NT2/D1 (cell line): ENCODE measurements at regions not wholly inside any gene's neighbourhood (a gene's known extent, or its start where the extent isn't known, plus 50 kb on each side); places are given as distances from the start of the nearest gene placed in this dataset.
A peak's percentile ranks its signal among the peaks of the same experiment; 100 is the strongest.

Source experiments
- DNase-seq: peaks from one replicate; pipeline ENCODE4 v3.0.0-alpha.2; 2011; ENCODE audit warnings: low read depth, low spot score
- H3K27me3 ChIP-seq: 2 replicates; pipeline ENCODE4 v1.6.0; 2011; ENCODE audit warnings: mild to moderate bottlenecking; ENCODE audit not compliant: insufficient read length, insufficient read depth
- H3K36me3 ChIP-seq: 2 replicates; pipeline ENCODE4 v1.6.1; 2011; ENCODE audit warnings: mild to moderate bottlenecking, low read length, mixed read lengths; ENCODE audit not compliant: insufficient read depth, insufficient read length
- H3K4me1 ChIP-seq: 2 replicates; pipeline ENCODE4 v1.5.1; 2011; ENCODE audit not compliant: insufficient read depth, insufficient read length
- H3K4me3 ChIP-seq: 2 replicates; pipeline ENCODE4 v1.5.1; 2011; ENCODE audit warnings: low read depth; ENCODE audit not compliant: insufficient read length
- H3K9ac ChIP-seq: 2 replicates; pipeline ENCODE4 v1.6.0; 2011; ENCODE audit warnings: low read depth; ENCODE audit not compliant: insufficient read length
- H3K9me3 ChIP-seq: 2 replicates; pipeline ENCODE4 v1.5.1; 2011; ENCODE audit warnings: mild to moderate bottlenecking, low read length; ENCODE audit not compliant: insufficient read depth
- SUZ12 ChIP-seq: IDR thresholded peaks from 2 replicates; pipeline ENCODE4 v1.6.1; 2011; ENCODE audit not compliant: insufficient read length, insufficient read depth; ENCODE audit errors: extremely low read depth
- YY1 ChIP-seq: IDR thresholded peaks from 2 replicates; pipeline ENCODE4 v1.6.1; 2011; ENCODE audit not compliant: insufficient read length, insufficient read depth
- ZNF274 ChIP-seq: IDR thresholded peaks from 2 replicates; pipeline ENCODE4 v1.6.1; 2011; ENCODE audit warnings: mild to moderate bottlenecking, low read depth, low read length

DNA sequence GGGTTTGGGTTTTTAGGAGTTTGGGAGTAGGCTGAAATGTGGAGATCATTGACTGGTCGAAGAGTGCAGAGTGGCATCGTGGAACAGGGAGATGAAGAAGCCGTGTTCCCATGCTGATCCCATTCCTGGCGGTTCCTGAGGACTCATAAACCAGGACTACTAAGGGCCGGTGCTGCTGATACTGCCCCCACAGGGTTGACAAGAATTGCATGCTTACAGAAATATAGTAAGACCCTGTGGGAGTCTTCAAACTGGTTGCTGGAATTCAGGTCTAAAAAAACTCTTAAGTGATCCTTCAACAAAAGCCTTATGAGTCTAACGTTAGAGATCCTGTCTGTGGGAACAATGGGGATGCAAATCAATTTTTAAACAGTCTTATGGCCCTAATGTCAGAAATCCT lies 64.0 kb upstream of the ARHGAP5 start:
- H3K27me3 ChIP-seq, result no peaks in the 10 kb centered on the region
- H3K4me3 ChIP-seq, result no peak overlapping the region
- no peaks in the 10 kb centered on the region for H3K9me3 ChIP-seq
- no peak overlapping the region for H3K9ac ChIP-seq
- peak; percentile 23 for DNase-seq
- no peaks in the 10 kb centered on the region for H3K36me3 ChIP-seq
- no peaks in the 10 kb centered on the region for H3K4me1 ChIP-seq
- no peak for TF ChIP-seq ZNF274
- no peak for TF ChIP-seq SUZ12

- H3K9me3 ChIP-seq, result no peaks in the 10 kb centered on the region
- no peaks in the 10 kb centered on the region for H3K4me1 ChIP-seq
- H3K4me3 ChIP-seq, result no peak overlapping the region
- TF ChIP-seq ZNF274 (no peak), YY1 (no peak), SUZ12 (no peak)
- H3K36me3 ChIP-seq, result no peaks in the 10 kb centered on the region
- no peak overlapping the region for H3K9ac ChIP-seq
- no peak for DNase-seq
- no peaks in the 10 kb centered on the region for H3K27me3 ChIP-seq
Measured at GRCh38 chr14:32014057-32014456, 63.0 kb upstream of the ARHGAP5 start.

DNA sequence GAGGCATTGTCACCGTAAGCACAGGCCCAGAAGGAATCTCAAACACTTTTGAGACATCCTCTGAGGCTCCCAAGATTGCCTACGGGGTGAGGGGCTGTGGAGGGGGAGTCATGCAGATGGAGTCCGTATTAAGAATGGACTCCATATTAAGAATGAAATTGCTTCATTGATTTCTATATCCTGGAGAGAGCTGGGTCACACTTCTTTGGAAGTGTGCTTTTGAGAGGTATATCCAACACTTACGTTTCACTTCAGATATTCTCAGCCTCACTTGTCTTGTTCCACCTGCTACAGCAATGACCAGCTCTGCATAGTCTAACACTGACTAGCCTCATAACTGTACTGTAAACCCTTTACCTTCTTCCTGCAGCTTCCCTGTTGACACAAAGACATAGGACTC lies 62.6 kb upstream of the ARHGAP5 start:
- TF ChIP-seq SUZ12 (no peak), YY1 (no peak), ZNF274 (no peak)
- no peak for DNase-seq
- no peaks in the 10 kb centered on the region for H3K27me3 ChIP-seq
- H3K4me1 ChIP-seq, result no peaks in the 10 kb centered on the region
- H3K36me3 ChIP-seq, result no peaks in the 10 kb centered on the region
- H3K9me3 ChIP-seq, result no peaks in the 10 kb centered on the region
- no peak overlapping the region for H3K4me3 ChIP-seq
- no peak overlapping the region for H3K9ac ChIP-seq

DNA sequence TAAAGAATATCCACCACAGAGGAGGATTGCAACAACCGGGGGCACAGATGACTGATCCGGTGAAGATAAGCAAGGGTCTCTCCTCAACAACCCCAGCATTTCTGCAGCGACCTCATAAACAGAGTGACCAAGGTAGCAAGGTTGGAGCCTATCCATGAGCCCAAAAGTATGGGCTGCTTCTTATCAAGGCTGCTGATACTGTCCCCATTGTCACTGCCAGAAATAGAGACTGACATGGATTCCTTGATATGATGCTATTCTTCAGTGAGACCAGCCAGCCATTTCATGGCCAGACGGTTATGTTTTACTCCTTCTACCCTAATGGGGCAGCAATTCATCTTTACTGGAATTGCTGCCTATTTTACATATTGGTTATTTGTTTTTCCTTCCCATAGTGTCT lies 61.9 kb upstream of the ARHGAP5 start:
- H3K27me3 ChIP-seq, result no peaks in the 10 kb centered on the region
- no peaks in the 10 kb centered on the region for H3K36me3 ChIP-seq
- no peak for TF ChIP-seq ZNF274
- TF ChIP-seq YY1, result no peak
- no peak for TF ChIP-seq SUZ12
- H3K4me1 ChIP-seq, result no peaks in the 10 kb centered on the region
- H3K9ac ChIP-seq, result no peak overlapping the region
- H3K4me3 ChIP-seq, result no peak overlapping the region
- H3K9me3 ChIP-seq, result peaks cover under 1% of the 10 kb centered on the region; the same call in 1 of the 2 replicates
- DNase-seq, result no peak

DNA sequence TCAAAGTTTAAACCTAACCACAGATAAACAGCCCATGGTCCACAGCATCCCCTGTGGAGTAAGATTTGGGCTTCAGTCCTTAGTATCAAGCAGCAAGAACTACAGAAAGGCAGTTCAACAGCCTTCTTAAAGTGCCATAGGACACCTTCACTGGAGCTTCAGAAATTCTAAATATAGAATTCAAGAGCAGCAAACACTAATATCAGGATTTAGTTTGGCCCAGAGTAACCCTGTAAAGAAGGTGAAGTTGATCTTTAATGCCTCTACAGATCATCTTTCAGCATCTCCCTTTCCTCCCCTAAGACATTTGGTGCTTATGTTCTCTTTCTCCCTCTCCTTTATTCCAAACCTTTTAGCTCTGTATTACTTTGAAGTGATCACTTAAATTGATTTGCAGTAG lies 59.5 kb upstream of the ARHGAP5 start:
- Histone ChIP-seq H3K4me1 (no peaks in the 10 kb centered on the region), H3K36me3 (no peaks in the 10 kb centered on the region), H3K27me3 (no peaks in the 10 kb centered on the region), H3K9me3 (peaks cover 8% of the 10 kb centered on the region; the same call in 1 of the 2 replicates), H3K4me3 (no peak overlapping the region), H3K9ac (no peak overlapping the region)
- no peak for DNase-seq
- TF ChIP-seq SUZ12, result no peak
- TF ChIP-seq YY1, result no peak
- no peak for TF ChIP-seq ZNF274

DNA sequence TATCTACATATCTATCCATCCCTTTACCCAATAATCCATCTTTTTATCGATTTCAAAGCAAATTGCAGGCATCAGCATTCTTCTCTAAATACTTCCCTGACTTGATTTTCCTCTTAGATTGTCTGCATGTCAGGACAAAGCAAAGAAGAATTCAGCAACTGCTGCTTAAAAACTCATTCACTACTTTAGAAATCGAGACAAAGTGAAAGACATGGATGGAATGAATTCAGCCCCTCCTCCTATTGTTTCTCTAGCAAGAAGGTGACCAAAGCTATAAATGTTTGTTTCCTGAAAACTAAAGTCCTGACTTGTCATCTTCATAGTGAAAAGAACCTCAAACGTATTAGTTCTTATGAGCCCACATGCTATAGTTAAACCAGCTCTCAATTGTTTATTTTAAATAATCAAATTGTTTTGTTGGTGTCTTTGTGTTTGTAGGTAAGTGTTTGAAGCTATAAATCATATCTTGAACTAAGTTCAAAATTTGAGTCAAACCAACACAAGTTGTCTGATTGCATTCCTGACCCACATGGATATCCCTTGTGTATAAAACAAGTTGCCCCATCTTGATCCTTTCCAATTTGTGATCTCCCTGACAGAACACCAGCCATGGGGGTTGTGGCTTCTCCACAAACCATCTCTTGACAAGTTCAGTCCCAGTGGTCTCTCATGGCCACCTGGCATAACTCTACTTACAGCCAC lies 58.6 kb upstream of the ARHGAP5 start:
- Histone ChIP-seq H3K36me3 (no peaks in the 10 kb centered on the region), H3K9me3 (peaks cover 8% of the 10 kb centered on the region; the same call in 1 of the 2 replicates), H3K4me3 (no peak overlapping the region), H3K27me3 (no peaks in the 10 kb centered on the region), H3K9ac (no peak overlapping the region), H3K4me1 (no peaks in the 10 kb centered on the region)
- no peak for DNase-seq
- no peak for TF ChIP-seq SUZ12
- no peak for TF ChIP-seq ZNF274
- TF ChIP-seq YY1, result no peak

DNA sequence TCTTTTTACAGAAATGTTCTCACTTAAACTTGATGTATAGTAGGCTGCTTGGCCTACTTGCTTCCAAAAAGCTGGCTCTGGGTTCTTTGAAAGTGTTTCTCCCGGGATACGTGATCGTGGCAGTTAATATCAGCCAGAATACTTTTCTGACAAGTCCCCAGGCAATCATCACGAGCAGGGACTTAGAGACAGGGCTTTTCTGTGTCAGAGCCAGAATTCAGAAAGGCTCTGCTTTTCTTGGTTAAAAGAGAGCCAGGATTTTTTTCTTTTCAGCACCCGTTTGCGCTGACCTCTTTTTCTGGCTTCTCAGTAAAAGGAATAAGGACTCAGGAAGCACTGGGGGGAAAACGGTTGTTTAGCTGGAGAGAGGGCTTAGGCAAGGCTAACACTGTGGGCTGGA lies 57.8 kb upstream of the ARHGAP5 start:
- DNase-seq, result no peak
- Histone ChIP-seq H3K4me3 (no peak overlapping the region), H3K36me3 (no peaks in the 10 kb centered on the region), H3K4me1 (no peaks in the 10 kb centered on the region), H3K9me3 (peaks cover 8% of the 10 kb centered on the region; the same call in 1 of the 2 replicates), H3K27me3 (no peaks in the 10 kb centered on the region), H3K9ac (no peak overlapping the region)
- no peak for TF ChIP-seq ZNF274
- TF ChIP-seq YY1, result no peak
- no peak for TF ChIP-seq SUZ12
